Spleen (tissue), 7 donors: ENCODE measurements at regions not wholly inside any gene's neighbourhood (a gene's known extent, or its start where the extent isn't known, plus 50 kb on each side); places are given as distances from the start of the nearest gene placed in this dataset.

Experiments
- POLR2AphosphoS5 ChIP-seq, 3 donors: sonication (generic); formaldehyde crosslinking; IDR thresholded peaks; one replicate each; pipeline ENCODE4 v1.5.1; 2017; ENCODE audit warnings: antibody characterized with exemption in 3 of 3
- TF ChIP-seq, protein P1 (sequence below), 11 experiments: fragments of 200-600 bp in 7 of 11; fragments of 450-650 bp in 4 of 11; sonication (generic) in 4 of 11; IDR thresholded peaks in 8 of 11; conservative IDR thresholded peaks in 3 of 11; 1 replicate in 7 of 11; 2 replicates in 4 of 11; pipeline versions ENCODE4 v1.4.0 to v1.8.0; 2016 to 2021; ENCODE audit warnings: antibody characterized with exemption in 11 of 11, inconsistent platforms in 4 of 11, mild to moderate bottlenecking in 1 of 11
- donor health status: DM: no; HTN: no; CAD: no; lungs with moderate emphysema.
- donor health status: DM: no; HTN: no; CAD: no.
- donor health status: DM: no; HTN: no; CAD: no.

DNA sequence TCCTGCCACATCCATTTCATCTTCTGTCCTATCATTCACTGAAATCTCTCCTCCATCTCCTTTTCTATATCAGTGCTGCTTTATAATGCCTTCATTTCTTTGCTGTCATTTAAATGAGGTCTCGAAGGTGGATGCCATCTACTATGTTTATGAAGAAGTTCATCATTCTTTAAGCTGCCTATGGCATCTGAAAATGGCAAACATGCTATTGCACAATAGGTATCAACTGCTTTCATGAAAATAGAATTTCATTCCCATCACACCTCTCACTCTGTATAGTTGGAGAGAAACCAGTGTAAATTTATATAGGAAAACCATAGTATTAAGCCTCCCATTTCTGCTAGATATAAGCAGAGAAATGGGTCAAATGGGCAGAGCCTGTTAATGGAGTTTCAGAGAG is 100.2 kb downstream of the FGF9 start:
- TF ChIP-seq, protein P1, sequence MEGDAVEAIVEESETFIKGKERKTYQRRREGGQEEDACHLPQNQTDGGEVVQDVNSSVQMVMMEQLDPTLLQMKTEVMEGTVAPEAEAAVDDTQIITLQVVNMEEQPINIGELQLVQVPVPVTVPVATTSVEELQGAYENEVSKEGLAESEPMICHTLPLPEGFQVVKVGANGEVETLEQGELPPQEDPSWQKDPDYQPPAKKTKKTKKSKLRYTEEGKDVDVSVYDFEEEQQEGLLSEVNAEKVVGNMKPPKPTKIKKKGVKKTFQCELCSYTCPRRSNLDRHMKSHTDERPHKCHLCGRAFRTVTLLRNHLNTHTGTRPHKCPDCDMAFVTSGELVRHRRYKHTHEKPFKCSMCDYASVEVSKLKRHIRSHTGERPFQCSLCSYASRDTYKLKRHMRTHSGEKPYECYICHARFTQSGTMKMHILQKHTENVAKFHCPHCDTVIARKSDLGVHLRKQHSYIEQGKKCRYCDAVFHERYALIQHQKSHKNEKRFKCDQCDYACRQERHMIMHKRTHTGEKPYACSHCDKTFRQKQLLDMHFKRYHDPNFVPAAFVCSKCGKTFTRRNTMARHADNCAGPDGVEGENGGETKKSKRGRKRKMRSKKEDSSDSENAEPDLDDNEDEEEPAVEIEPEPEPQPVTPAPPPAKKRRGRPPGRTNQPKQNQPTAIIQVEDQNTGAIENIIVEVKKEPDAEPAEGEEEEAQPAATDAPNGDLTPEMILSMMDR (IDR thresholded peaks at IDR 0.05 in 8 of 11, conservative IDR thresholded peaks at IDR 0.05 in 3 of 11) = no peak
- TF ChIP-seq POLR2AphosphoS5 (IDR thresholded peaks at IDR 0.05) = no peak
